ENCODE measurements at regions not wholly inside any gene's neighbourhood (a gene's known extent, or its start where the extent isn't known, plus 50 kb on each side); places are given as distances from the start of the nearest gene placed in this dataset.

DNA sequence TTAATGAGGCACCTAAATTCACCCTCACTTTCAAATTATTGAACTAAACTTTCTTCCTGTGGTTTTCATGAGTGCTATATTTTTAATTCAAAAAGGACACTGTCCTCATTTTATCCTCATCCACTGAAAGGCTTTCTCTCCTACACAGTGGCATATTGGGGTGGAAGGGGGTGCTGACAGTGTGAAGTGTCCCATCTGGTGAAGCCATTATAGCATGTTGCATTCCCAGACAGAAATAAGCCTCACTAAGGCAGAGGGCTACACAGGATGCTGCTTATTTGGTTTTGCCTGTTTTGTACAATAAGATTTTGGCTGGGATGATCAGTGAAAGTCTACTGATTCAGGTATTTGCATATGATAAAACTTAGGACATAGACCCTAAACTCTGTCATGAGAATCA, 82.4 kb upstream of the INHBA start:
- no peak for TF ChIP-seq EZH2phosphoT487 (IDR thresholded peaks at IDR 0.05; ENCODE audit: borderline replicate concordance, low read length)
- TF ChIP-seq, protein P1, sequence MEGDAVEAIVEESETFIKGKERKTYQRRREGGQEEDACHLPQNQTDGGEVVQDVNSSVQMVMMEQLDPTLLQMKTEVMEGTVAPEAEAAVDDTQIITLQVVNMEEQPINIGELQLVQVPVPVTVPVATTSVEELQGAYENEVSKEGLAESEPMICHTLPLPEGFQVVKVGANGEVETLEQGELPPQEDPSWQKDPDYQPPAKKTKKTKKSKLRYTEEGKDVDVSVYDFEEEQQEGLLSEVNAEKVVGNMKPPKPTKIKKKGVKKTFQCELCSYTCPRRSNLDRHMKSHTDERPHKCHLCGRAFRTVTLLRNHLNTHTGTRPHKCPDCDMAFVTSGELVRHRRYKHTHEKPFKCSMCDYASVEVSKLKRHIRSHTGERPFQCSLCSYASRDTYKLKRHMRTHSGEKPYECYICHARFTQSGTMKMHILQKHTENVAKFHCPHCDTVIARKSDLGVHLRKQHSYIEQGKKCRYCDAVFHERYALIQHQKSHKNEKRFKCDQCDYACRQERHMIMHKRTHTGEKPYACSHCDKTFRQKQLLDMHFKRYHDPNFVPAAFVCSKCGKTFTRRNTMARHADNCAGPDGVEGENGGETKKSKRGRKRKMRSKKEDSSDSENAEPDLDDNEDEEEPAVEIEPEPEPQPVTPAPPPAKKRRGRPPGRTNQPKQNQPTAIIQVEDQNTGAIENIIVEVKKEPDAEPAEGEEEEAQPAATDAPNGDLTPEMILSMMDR (conservative IDR thresholded peaks at IDR 0.05; ENCODE audit: low read depth, low read length) = no peak
